ENCODE measurements at regions not wholly inside any gene's neighbourhood (a gene's known extent, or its start where the extent isn't known, plus 50 kb on each side); places are given as distances from the start of the nearest gene placed in this dataset.

DNA sequence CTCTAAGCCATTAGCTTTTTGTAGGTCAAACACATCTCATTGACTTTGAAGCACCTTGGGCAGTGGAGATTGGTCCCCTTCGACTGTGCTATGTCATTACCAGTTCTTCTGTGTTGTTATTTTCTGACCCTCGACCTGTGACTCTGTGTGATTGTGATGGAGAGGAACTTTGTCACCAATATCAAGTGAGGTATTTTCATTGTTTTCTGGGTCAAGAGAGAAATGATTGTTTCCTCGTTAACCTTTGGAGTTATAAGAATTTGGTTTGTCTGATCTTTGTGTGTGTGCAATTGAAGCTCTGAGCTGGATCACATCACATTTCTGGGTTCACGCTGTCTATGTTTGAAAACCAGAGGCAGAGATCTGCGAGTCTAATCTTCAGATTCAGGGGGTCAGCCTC, 432.2 kb upstream of the KLF6 start:
- Histone ChIP-seq H2AFZ (ENCODE audit: control insufficient read depth, low read length) (no peak overlapping the region), H3K4me3 (ENCODE audit: control insufficient read depth in 2 of 3, extremely low read depth in 1 of 3, insufficient read depth in 2 of 3, low read depth in 1 of 3, low read length in 3 of 3) (no peak overlapping the region), H4K20me1 (ENCODE audit: control insufficient read depth, extremely low read depth, insufficient read depth, low read length) (no peaks in the 10 kb centered on the region), H3K9me1 (ENCODE audit: control insufficient read depth, extremely low read depth, insufficient read depth, low read length) (no peaks in the 10 kb centered on the region), H3K9ac (ENCODE audit: control insufficient read depth, extremely low read depth, insufficient read depth, low read length) (no peak overlapping the region), H3K27ac (ENCODE audit: control insufficient read depth, insufficient read depth, low read length) (no peak overlapping the region), H3K4me1 (ENCODE audit: control insufficient read depth, extremely low read depth, insufficient read depth, low read length) (peaks cover 4% of the 10 kb centered on the region), H3K9me3 (ENCODE audit: control insufficient read depth, low read depth, low read length) (no peaks in the 10 kb centered on the region), H3K36me3 (ENCODE audit: control insufficient read depth in 2 of 2, extremely low read depth in 1 of 2, insufficient read depth in 2 of 2, low read length in 2 of 2) (no peaks in the 10 kb centered on the region), H3K4me2 (ENCODE audit: control insufficient read depth, extremely low read depth, insufficient read depth, low read depth, low read length) (no peak overlapping the region), H3K27me3 (ENCODE audit: control insufficient read depth, extremely low read depth, insufficient read depth, low read length) (no peaks in the 10 kb centered on the region), H3K79me2 (ENCODE audit: control insufficient read depth, insufficient read depth, low read length) (no peaks in the 10 kb centered on the region)
- FAIRE-seq: no peak
- dilution Hi-C loops (cut with MboI; ENCODE audit: extremely low pct_ligation_motif_present, low sequenced_read_pairs): no loop called here
- no peak for TF ChIP-seq EZH2 (IDR thresholded peaks at IDR 0.05; ENCODE audit: low read length)
- TF ChIP-seq, protein P1, sequence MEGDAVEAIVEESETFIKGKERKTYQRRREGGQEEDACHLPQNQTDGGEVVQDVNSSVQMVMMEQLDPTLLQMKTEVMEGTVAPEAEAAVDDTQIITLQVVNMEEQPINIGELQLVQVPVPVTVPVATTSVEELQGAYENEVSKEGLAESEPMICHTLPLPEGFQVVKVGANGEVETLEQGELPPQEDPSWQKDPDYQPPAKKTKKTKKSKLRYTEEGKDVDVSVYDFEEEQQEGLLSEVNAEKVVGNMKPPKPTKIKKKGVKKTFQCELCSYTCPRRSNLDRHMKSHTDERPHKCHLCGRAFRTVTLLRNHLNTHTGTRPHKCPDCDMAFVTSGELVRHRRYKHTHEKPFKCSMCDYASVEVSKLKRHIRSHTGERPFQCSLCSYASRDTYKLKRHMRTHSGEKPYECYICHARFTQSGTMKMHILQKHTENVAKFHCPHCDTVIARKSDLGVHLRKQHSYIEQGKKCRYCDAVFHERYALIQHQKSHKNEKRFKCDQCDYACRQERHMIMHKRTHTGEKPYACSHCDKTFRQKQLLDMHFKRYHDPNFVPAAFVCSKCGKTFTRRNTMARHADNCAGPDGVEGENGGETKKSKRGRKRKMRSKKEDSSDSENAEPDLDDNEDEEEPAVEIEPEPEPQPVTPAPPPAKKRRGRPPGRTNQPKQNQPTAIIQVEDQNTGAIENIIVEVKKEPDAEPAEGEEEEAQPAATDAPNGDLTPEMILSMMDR (optimal IDR thresholded peaks at IDR 0.05 in 1 of 3, IDR thresholded peaks at IDR 0.05 in 1 of 3, conservative IDR thresholded peaks at IDR 0.05 in 1 of 3; ENCODE audit: extremely low read depth in 1 of 3, insufficient read depth in 2 of 3, low read length in 3 of 3): no peak
- DNase-seq (ENCODE audit: low read depth, low spot score): no peak

DNA sequence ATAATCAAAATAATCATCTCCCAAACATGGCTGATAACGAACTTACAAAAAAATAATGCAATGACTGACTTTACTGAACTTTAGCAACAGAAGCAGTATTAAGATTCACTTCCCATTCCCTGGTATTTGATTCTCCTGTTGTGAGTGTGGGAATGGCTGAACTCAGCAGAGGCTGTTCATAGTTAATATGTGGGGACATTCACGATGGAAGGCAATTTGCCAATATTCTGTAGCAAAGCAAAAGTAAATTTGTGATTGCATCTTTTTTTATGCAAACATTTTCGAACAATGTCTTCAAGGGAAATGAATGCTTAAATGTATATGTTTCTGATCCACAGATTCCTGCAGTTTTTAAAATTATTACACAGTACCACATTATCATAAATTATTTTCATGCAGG, 431.7 kb upstream of the KLF6 start:
- H4K20me1 ChIP-seq (ENCODE audit: control insufficient read depth, extremely low read depth, insufficient read depth, low read length): no peaks in the 10 kb centered on the region
- dilution Hi-C loops (cut with MboI; ENCODE audit: extremely low pct_ligation_motif_present, low sequenced_read_pairs): no loop called here
- FAIRE-seq: no peak

More for the DNA sequence above, 431.7 kb upstream of the KLF6 start:
- TF ChIP-seq, protein P1 (optimal IDR thresholded peaks at IDR 0.05 in 1 of 3, IDR thresholded peaks at IDR 0.05 in 1 of 3, conservative IDR thresholded peaks at IDR 0.05 in 1 of 3; ENCODE audit: extremely low read depth in 1 of 3, insufficient read depth in 2 of 3, low read length in 3 of 3): no peak
- TF ChIP-seq EZH2 (IDR thresholded peaks at IDR 0.05; ENCODE audit: low read length): no peak
- Histone ChIP-seq H2AFZ (ENCODE audit: control insufficient read depth, low read length) (no peak overlapping the region), H3K4me2 (ENCODE audit: control insufficient read depth, extremely low read depth, insufficient read depth, low read depth, low read length) (no peak overlapping the region), H3K36me3 (ENCODE audit: control insufficient read depth in 2 of 2, extremely low read depth in 1 of 2, insufficient read depth in 2 of 2, low read length in 2 of 2) (no peaks in the 10 kb centered on the region), H3K9me3 (ENCODE audit: control insufficient read depth, low read depth, low read length) (no peaks in the 10 kb centered on the region), H3K27ac (ENCODE audit: control insufficient read depth, insufficient read depth, low read length) (no peak overlapping the region), H3K27me3 (ENCODE audit: control insufficient read depth, extremely low read depth, insufficient read depth, low read length) (no peaks in the 10 kb centered on the region), H3K9ac (ENCODE audit: control insufficient read depth, extremely low read depth, insufficient read depth, low read length) (no peak overlapping the region), H3K4me3 (ENCODE audit: control insufficient read depth in 2 of 3, extremely low read depth in 1 of 3, insufficient read depth in 2 of 3, low read depth in 1 of 3, low read length in 3 of 3) (no peak overlapping the region), H3K4me1 (ENCODE audit: control insufficient read depth, extremely low read depth, insufficient read depth, low read length) (peaks cover 4% of the 10 kb centered on the region), H3K9me1 (ENCODE audit: control insufficient read depth, extremely low read depth, insufficient read depth, low read length) (no peaks in the 10 kb centered on the region), H3K79me2 (ENCODE audit: control insufficient read depth, insufficient read depth, low read length) (no peaks in the 10 kb centered on the region)
- no peak for DNase-seq (ENCODE audit: low read depth, low spot score)

Data from keratinocyte (primary cell).